GM18519 (cell line): ENCODE measurements at regions not wholly inside any gene's neighbourhood (a gene's known extent, or its start where the extent isn't known, plus 50 kb on each side); places are given as distances from the start of the nearest gene placed in this dataset.

Source experiments
- ATAC-seq: cut with Tn5 transposase; IDR thresholded peaks from one replicate; pipeline ENCODE4 v1.9.1; 2021; ENCODE audit warnings: mild to moderate bottlenecking, moderate library complexity; ENCODE audit not compliant: unreplicated experiment, low FRiP score

GRCh38 chr12:114789276-114789675, 105.3 kb upstream of the TBX3 start:
- no peak for ATAC-seq

- no peak for ATAC-seq
Measured at GRCh38 chr12:114784526-114784925, 100.6 kb upstream of the TBX3 start.

- no peak for ATAC-seq
Measured at GRCh38 chr12:114783089-114783618, 99.2 kb upstream of the TBX3 start.

- no peak for ATAC-seq
Measured at GRCh38 chr12:114780746-114781399, 96.9 kb upstream of the TBX3 start.

DNA sequence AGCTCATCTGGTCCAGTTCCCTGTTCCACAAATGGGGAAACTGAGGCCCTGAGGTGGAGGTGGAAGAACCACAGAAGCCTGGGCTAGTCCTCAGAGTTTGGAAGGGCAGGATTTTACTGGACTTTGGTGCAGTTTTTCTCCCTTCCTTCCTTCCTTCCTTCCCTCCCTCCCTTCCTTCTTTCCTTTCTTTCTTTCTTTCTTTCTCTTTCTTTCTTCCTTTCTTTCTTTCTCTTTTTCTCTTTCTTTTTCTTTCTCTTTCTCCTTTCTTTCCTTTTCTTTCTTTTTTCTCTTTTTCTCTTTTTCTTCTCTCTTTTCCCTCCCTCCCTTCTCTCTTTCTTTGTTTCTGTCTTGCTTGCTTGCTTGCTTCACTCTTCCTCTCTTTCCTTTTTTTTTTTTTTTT, 95.7 kb upstream of the TBX3 start:
- no peak for ATAC-seq

- no peak for ATAC-seq
Measured at GRCh38 chr12:114779186-114779585, 95.2 kb upstream of the TBX3 start.

- no peak for ATAC-seq
Measured at GRCh38 chr12:114776731-114777442, 92.9 kb upstream of the TBX3 start.

- ATAC-seq, result no peak
Measured at GRCh38 chr12:114774699-114775098, 90.7 kb upstream of the TBX3 start.

DNA sequence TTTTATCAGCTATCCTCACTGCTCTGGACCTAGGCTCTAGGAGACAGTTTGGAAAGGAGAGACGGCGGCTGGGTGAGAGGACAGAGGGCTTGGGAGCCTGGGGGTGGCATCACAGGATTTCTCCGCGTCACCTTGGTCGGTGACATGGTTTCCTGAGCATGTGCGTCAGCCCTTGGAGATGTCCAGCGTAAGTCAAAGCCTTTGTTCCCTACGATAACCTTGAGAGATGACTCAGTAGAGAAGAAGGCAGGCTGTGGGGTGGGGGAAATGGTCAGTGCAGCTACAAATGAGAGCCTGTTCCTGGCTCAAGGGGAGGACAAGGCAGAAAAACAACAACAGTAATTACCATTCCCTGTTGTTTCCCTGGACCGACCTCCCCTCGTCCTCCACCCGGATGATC, 90.2 kb upstream of the TBX3 start:
- ATAC-seq, result no peak

DNA sequence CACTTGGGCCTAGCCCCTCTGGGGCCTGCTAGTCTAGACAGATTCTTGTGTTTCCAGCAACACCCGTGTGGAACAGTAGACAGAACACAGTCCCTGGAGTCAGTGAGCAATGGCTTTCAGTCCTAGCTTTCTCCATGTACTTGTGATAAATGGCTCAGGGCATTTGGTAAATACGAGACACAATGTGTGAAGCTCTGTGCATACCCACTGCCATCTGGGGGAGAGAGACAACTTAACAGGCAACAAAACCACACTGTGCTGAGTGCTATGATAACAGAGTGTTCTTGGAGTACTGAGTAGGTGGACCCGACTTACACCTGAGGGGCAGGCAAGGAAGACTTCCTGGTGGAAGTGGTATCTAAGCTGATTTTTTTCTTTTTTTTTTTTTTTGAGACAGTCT, 86.3 kb upstream of the TBX3 start:
- ATAC-seq, result no peak

- no peak for ATAC-seq
Measured at GRCh38 chr12:114769634-114770033, 85.7 kb upstream of the TBX3 start.

DNA sequence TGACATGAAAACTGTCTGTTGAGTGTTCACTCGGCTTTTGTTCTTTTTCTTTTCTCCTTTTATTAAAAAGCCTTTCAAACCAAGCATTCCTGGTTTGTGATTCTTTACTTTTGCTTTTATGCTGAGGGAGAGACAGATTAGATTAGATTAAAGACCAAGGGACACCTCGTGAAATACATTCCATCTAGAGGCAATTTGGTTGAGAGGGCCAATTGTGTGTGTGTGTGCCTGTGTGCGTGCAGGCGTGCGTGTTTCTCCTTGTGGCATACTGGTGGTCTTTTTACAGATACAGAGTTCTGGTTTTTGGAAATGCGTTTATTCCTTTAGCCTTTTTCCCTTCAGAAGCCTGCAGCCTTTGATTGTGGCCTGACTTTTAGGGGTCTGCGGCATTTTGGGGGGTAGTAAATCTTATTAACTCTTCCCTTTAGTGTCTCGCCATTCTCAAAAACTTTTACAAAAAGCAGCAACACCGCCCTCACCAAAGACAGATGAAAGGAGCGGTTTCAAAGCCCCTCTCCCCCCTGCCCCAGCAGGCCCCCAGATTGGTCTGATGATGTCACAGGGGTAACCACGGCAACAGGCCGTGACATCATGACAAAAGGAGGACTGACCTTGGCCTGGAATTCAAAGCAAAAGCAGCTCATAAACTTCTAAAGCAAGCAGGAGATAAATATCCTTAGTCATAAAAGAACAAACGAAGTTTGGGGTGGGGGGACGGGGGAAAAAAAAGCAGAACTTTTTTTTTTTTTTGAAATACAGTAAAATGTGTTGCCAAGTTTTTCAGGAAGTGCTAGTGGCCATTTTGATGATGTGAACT, 84.1 kb upstream of the TBX3 start:
- no peak for ATAC-seq

GRCh38 chr12:114767084-114767760, 83.2 kb upstream of the TBX3 start:
- no peak for ATAC-seq

GRCh38 chr12:114765960-114766691, 82.2 kb upstream of the TBX3 start:
- ATAC-seq, result no peak

- no peak for ATAC-seq
Measured at GRCh38 chr12:114764510-114764909, 80.5 kb upstream of the TBX3 start.

GRCh38 chr12:114762490-114763110, 78.6 kb upstream of the TBX3 start:
- no peak for ATAC-seq

DNA sequence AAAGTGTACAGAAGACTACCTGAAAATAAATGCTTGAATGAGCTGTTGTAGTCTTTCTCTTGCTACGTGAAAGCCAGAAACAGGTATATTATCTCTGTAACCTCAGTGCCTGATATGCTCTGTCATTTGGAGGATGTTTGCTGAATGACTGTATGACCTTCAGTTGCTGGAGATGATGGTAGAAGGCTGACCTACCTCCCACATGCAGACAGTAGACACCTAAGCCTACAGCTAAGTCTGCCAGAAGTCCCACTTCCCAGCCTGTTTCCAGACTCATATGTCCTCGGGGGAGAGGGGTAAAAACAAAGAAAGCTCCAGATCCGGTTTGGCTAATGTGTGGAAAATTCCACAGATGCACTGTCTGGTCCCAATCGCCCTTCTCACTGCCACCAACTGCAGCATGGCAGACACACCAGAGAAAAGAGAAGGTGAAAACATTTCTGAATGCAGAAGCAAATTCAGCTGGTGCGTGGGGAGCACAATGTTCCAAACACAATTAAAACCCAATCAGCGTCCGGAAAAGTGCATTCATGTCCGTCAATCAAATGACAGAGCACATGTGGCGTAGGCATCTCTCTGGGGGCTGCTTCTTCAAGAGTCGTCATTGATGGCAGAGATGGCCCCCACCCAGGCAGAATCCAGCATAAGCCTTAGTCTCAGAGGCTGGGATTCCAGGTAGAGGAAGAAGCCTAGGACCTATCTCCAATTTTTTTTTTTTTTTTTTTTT, 76.3 kb upstream of the TBX3 start:
- ATAC-seq, result no peak

- ATAC-seq, result no peak
Measured at GRCh38 chr12:114759635-114760034, 75.7 kb upstream of the TBX3 start.
